ENCODE measurements at regions not wholly inside any gene's neighbourhood (a gene's known extent, or its start where the extent isn't known, plus 50 kb on each side); places are given as distances from the start of the nearest gene placed in this dataset.

- no peak for TF ChIP-seq CTCF (IDR thresholded peaks at IDR 0.05; ENCODE audit: control extremely low read depth, extremely low read depth)
- DNase-seq (no peak), ATAC-seq (ENCODE audit: insufficient read depth, low FRiP score) (no peak)
- Histone ChIP-seq H3K36me3 (ENCODE audit: control insufficient read depth in 4 of 4, insufficient read depth in 4 of 4, low read length in 4 of 4) (no peaks in the 10 kb centered on the region), H3K27ac (ENCODE audit: low read depth in 1 of 2, low read length in 1 of 2) (no peak overlapping the region), H3K4me1 (ENCODE audit: control insufficient read depth in 5 of 5, insufficient read depth in 5 of 5, low read length in 5 of 5) (no peaks in the 10 kb centered on the region), H3K9ac (ENCODE audit: insufficient read depth in 1 of 2, low read length in 2 of 2) (no peak overlapping the region), H3K9me3 (ENCODE audit: control insufficient read depth in 4 of 4, insufficient read depth in 3 of 4, low read length in 3 of 4) (no peaks in the 10 kb centered on the region), H3K4me3 (no peak overlapping the region), H3K27me3 (ENCODE audit: control insufficient read depth in 3 of 3, insufficient read depth in 3 of 3, low read length in 2 of 3) (no peaks in the 10 kb centered on the region)
- 80% methylated on average over 4 of the region's 4 CpGs for WGBS, 2 donors
Observed at GRCh38 chr5:145205546-145205945, 629.6 kb downstream of the PRELID2 start.

- ATAC-seq (ENCODE audit: insufficient read depth, low FRiP score) (no peak), DNase-seq (no peak)
- Histone ChIP-seq H3K4me3 (no peak overlapping the region), H3K4me1 (ENCODE audit: control insufficient read depth in 5 of 5, insufficient read depth in 5 of 5, low read length in 5 of 5) (no peaks in the 10 kb centered on the region), H3K9me3 (ENCODE audit: control insufficient read depth in 4 of 4, insufficient read depth in 3 of 4, low read length in 3 of 4) (no peaks in the 10 kb centered on the region), H3K36me3 (ENCODE audit: control insufficient read depth in 4 of 4, insufficient read depth in 4 of 4, low read length in 4 of 4) (no peaks in the 10 kb centered on the region), H3K9ac (ENCODE audit: insufficient read depth in 1 of 2, low read length in 2 of 2) (no peak overlapping the region), H3K27ac (ENCODE audit: low read depth in 1 of 2, low read length in 1 of 2) (no peak overlapping the region), H3K27me3 (ENCODE audit: control insufficient read depth in 3 of 3, insufficient read depth in 3 of 3, low read length in 2 of 3) (no peaks in the 10 kb centered on the region)
- WGBS, 2 donors = 67 to 84% methylated on average over 2 of the region's 2 CpGs
- no peak for TF ChIP-seq CTCF (IDR thresholded peaks at IDR 0.05; ENCODE audit: control extremely low read depth, extremely low read depth)
Observed at GRCh38 chr5:145204743-145205142, 630.4 kb downstream of the PRELID2 start.

GRCh38 chr5:145203193-145203592, 631.9 kb downstream of the PRELID2 start:
- no peak for ATAC-seq (ENCODE audit: insufficient read depth, low FRiP score)
- no peak for TF ChIP-seq CTCF (IDR thresholded peaks at IDR 0.05; ENCODE audit: control extremely low read depth, extremely low read depth)
- no peak overlapping the region for H3K9ac ChIP-seq (ENCODE audit: insufficient read depth in 1 of 2, low read length in 2 of 2)
- 80 to 82% methylated on average over 2 of the region's 2 CpGs for WGBS, 2 donors
- no peak overlapping the region for H3K27ac ChIP-seq (ENCODE audit: low read depth in 1 of 2, low read length in 1 of 2)
- DNase-seq = no peak
- H3K4me3 ChIP-seq = no peak overlapping the region
- H3K9me3 ChIP-seq (ENCODE audit: control insufficient read depth in 4 of 4, insufficient read depth in 3 of 4, low read length in 3 of 4) = no peaks in the 10 kb centered on the region
- H3K4me1 ChIP-seq (ENCODE audit: control insufficient read depth in 5 of 5, insufficient read depth in 5 of 5, low read length in 5 of 5) = no peaks in the 10 kb centered on the region
- H3K36me3 ChIP-seq (ENCODE audit: control insufficient read depth in 4 of 4, insufficient read depth in 4 of 4, low read length in 4 of 4) = no peaks in the 10 kb centered on the region
- no peaks in the 10 kb centered on the region for H3K27me3 ChIP-seq (ENCODE audit: control insufficient read depth in 3 of 3, insufficient read depth in 3 of 3, low read length in 2 of 3)

GRCh38 chr5:145198525-145199260, 636.4 kb downstream of the PRELID2 start:
- TF ChIP-seq CTCF (IDR thresholded peaks at IDR 0.05; ENCODE audit: control extremely low read depth, extremely low read depth) = no peak
- H3K4me1 ChIP-seq (ENCODE audit: control insufficient read depth in 5 of 5, insufficient read depth in 5 of 5, low read length in 5 of 5) = no peaks in the 10 kb centered on the region
- WGBS, 2 donors = 86 to 91% methylated on average over 1 of the region's 1 CpG
- ATAC-seq (ENCODE audit: insufficient read depth, low FRiP score) = no peak
- H3K36me3 ChIP-seq (ENCODE audit: control insufficient read depth in 4 of 4, insufficient read depth in 4 of 4, low read length in 4 of 4) = no peaks in the 10 kb centered on the region
- no peak overlapping the region for H3K4me3 ChIP-seq
- no peaks in the 10 kb centered on the region for H3K27me3 ChIP-seq (ENCODE audit: control insufficient read depth in 3 of 3, insufficient read depth in 3 of 3, low read length in 2 of 3)
- H3K9ac ChIP-seq (ENCODE audit: insufficient read depth in 1 of 2, low read length in 2 of 2) = no peak overlapping the region
- H3K27ac ChIP-seq (ENCODE audit: low read depth in 1 of 2, low read length in 1 of 2) = no peak overlapping the region
- no peak for DNase-seq
- H3K9me3 ChIP-seq (ENCODE audit: control insufficient read depth in 4 of 4, insufficient read depth in 3 of 4, low read length in 3 of 4) = no peaks in the 10 kb centered on the region

Data from lung (tissue), 11 donors.